OCI-LY3 (cell line): ENCODE measurements at regions not wholly inside any gene's neighbourhood (a gene's known extent, or its start where the extent isn't known, plus 50 kb on each side); places are given as distances from the start of the nearest gene placed in this dataset.

ENCODE experiments used
- CTCF ChIP-seq: fragments of 200-600, 300-600 bp; sonication (generic); IDR thresholded peaks from 2 replicates; pipeline ENCODE4 v1.5.1; 2014; ENCODE audit warnings: antibody characterized with exemption, low read length, low read depth
- EZH2phosphoT487 ChIP-seq: fragments of 200-600 bp; shearing (Covaris generic); IDR thresholded peaks from 2 replicates; pipeline ENCODE4 v1.6.1; 2018; ENCODE audit warnings: antibody characterized with exemption, mixed run types, low read depth

- TF ChIP-seq CTCF, result no peak
- TF ChIP-seq EZH2phosphoT487, result no peak
These were observed 99.5 kb upstream of the MSX2 start for GRCh38 chr5:174624733-174625522.
